CD4-positive, alpha-beta T cell (primary cell): ENCODE measurements at regions not wholly inside any gene's neighbourhood (a gene's known extent, or its start where the extent isn't known, plus 50 kb on each side); places are given as distances from the start of the nearest gene placed in this dataset.

Experiments used
- ATAC-seq: fragments of 200-7000 bp; cut with Tn5 transposase; one replicate; pipeline ENCODE4 v1.10.0; 2022; ENCODE audit warnings: mild to moderate bottlenecking; ENCODE audit not compliant: poor library complexity
- CTCF ChIA-PET: fragments of 350-600 bp; sonication (Branson Sonifier 250); formaldehyde crosslinking; loops from one replicate; lab custom pipeline; 2021; ENCODE audit warnings: antibody characterized with exemption, inconsistent platforms; lab: Charles Lee
- POLR2A ChIA-PET: fragments of 350-600 bp; sonication (Branson Sonifier 250); formaldehyde crosslinking; loops from one replicate; lab custom pipeline; 2021; ENCODE audit warnings: antibody characterized with exemption, inconsistent platforms; lab: Charles Lee
- DNase-seq, 14 experiments: peaks; one replicate each; pipeline ENCODE4 v3.0.0-alpha.2; 2013 to 2020; ENCODE audit warnings: mixed read lengths in 2 of 14
- H3K27ac ChIP-seq, 2 donors: one replicate each; pipeline versions ENCODE4 v1.5.1 to v1.7.0; 2013; ENCODE audit warnings: low read length in 2 of 2, low read depth in 1 of 2, mild to moderate bottlenecking in 1 of 2
- H3K27me3 ChIP-seq, 2 experiments: 1 replicate in 1 of 2; 2 replicates in 1 of 2; pipeline versions ENCODE4 v1.6.1 to v1.7.0; 2013; ENCODE audit warnings: low read length in 2 of 2, control low read depth in 1 of 2, mild to moderate bottlenecking in 1 of 2, moderate library complexity in 1 of 2; ENCODE audit not compliant: insufficient read depth in 2 of 2, control insufficient read depth in 1 of 2
- H3K36me3 ChIP-seq: one replicate; pipeline ENCODE4 v1.6.1; 2013; ENCODE audit warnings: low read length, control low read depth; ENCODE audit not compliant: insufficient read depth
- H3K4me1 ChIP-seq: one replicate; pipeline ENCODE4 v1.6.1; 2013; ENCODE audit warnings: low read length, control low read depth; ENCODE audit not compliant: insufficient read depth
- H3K4me3 ChIP-seq: one replicate; pipeline ENCODE4 v1.5.1; 2013; ENCODE audit warnings: mild to moderate bottlenecking, low read length, moderate library complexity
- H3K9me3 ChIP-seq, 2 experiments: 1 replicate in 1 of 2; 2 replicates in 1 of 2; pipeline versions ENCODE4 v1.6.1 to v1.7.0; 2013; ENCODE audit warnings: low read length in 2 of 2, mild to moderate bottlenecking in 2 of 2, control low read depth in 1 of 2, moderate library complexity in 1 of 2; ENCODE audit not compliant: control insufficient read depth in 1 of 2, insufficient read depth in 1 of 2
- H3K27ac Mint-ChIP-seq: one replicate; pipeline ENCODE4 v1.8.0; 2020; ENCODE audit warnings: mixed read lengths
- H3K27me3 Mint-ChIP-seq: one replicate; pipeline ENCODE4 v1.8.0; 2021; ENCODE audit warnings: mixed read lengths
- H3K36me3 Mint-ChIP-seq: one replicate; pipeline ENCODE4 v1.8.0; 2021; ENCODE audit warnings: low read depth, mixed read lengths
- H3K4me1 Mint-ChIP-seq: one replicate; pipeline ENCODE4 v1.8.0; 2021; ENCODE audit warnings: low read depth, mixed read lengths
- H3K4me3 Mint-ChIP-seq: one replicate; pipeline ENCODE4 v1.8.0; 2020; ENCODE audit warnings: mild to moderate bottlenecking, mixed read lengths
- H3K9me3 Mint-ChIP-seq: one replicate; pipeline ENCODE4 v1.8.0; 2020; ENCODE audit warnings: mixed read lengths
- CTCF ChIP-seq: fragments of 200-600 bp; IDR thresholded peaks from one replicate; pipeline ENCODE4 v1.8.0; 2022; ENCODE audit warnings: antibody characterized with exemption, mild to moderate bottlenecking
- intact Hi-C, 2 experiments: fragments of 100-400 bp; cut with DNase I in 1 of 2; cut with micrococcal nuclease in 1 of 2; formaldehyde crosslinking; loops; one replicate each; pipeline versions ENCODE4 v1.15.1 to v1.9.0; 2023 to 2025; cut with DNase I, micrococcal nuclease

GRCh38 chr3:171936191-171936841, 93.2 kb downstream of the TMEM212 start:
- no peak overlapping the region for H3K4me3 ChIP-seq
- Mint-ChIP-seq H3K36me3 (no peaks in the 10 kb centered on the region), H3K27ac (no peak overlapping the region), H3K27me3 (no peaks in the 10 kb centered on the region), H3K9me3 (no peaks in the 10 kb centered on the region), H3K4me1 (no peaks in the 10 kb centered on the region), H3K4me3 (no peak overlapping the region)
- H3K27me3 ChIP-seq = no peaks in the 10 kb centered on the region
- H3K36me3 ChIP-seq = no peaks in the 10 kb centered on the region
- TF ChIP-seq CTCF = no peak
- no peaks in the 10 kb centered on the region for H3K4me1 ChIP-seq
- no peak overlapping the region for H3K27ac ChIP-seq
- ChIA-PET POLR2A (no interaction called here), CTCF (no interaction called here)
- H3K9me3 ChIP-seq = no peaks in the 10 kb centered on the region
- no peak for ATAC-seq
- DNase-seq = peak in 2 of 14 experiments; percentile 56 to 69
- intact Hi-C loops = no loop called here

GRCh38 chr3:171939578-171939977, 96.4 kb downstream of the TMEM212 start:
- POLR2A ChIA-PET = no interaction called here
- DNase-seq = no peak
- TF ChIP-seq CTCF = no peak

GRCh38 chr3:171940151-171940649, 97.1 kb downstream of the TMEM212 start:
- no peaks in the 10 kb centered on the region for H3K36me3 Mint-ChIP-seq
- no peak for TF ChIP-seq CTCF
- no peaks in the 10 kb centered on the region for H3K27me3 ChIP-seq

More at GRCh38 chr3:171939578-171939977, 96.4 kb downstream of the TMEM212 start:
- intact Hi-C loops = no loop called here
- Histone ChIP-seq H3K9me3 (no peaks in the 10 kb centered on the region), H3K36me3 (no peaks in the 10 kb centered on the region), H3K4me3 (no peak overlapping the region), H3K27ac (no peak overlapping the region), H3K27me3 (no peaks in the 10 kb centered on the region), H3K4me1 (no peaks in the 10 kb centered on the region)
- Mint-ChIP-seq H3K36me3 (no peaks in the 10 kb centered on the region), H3K4me1 (no peaks in the 10 kb centered on the region), H3K9me3 (no peaks in the 10 kb centered on the region), H3K4me3 (no peak overlapping the region), H3K27me3 (peaks cover 6% of the 10 kb centered on the region), H3K27ac (no peak overlapping the region)
- CTCF ChIA-PET = no interaction called here
- ATAC-seq = no peak

More at GRCh38 chr3:171940151-171940649, 97.1 kb downstream of the TMEM212 start:
- ChIA-PET POLR2A (no interaction called here), CTCF (interaction anchor here (0.7 kb wide), 1 partner anchor 14 kb away, joined by 3 read pairs; no protein-coding TSS in a partner anchor)
- Mint-ChIP-seq H3K27ac (no peak overlapping the region), H3K27me3 (peaks cover 6% of the 10 kb centered on the region), H3K4me1 (no peaks in the 10 kb centered on the region), H3K4me3 (no peak overlapping the region), H3K9me3 (no peaks in the 10 kb centered on the region)
- Histone ChIP-seq H3K9me3 (no peaks in the 10 kb centered on the region), H3K4me1 (no peaks in the 10 kb centered on the region), H3K4me3 (no peak overlapping the region), H3K36me3 (no peaks in the 10 kb centered on the region), H3K27ac (no peak overlapping the region)
- peak in 1 of 14 experiments; percentile 1 for DNase-seq
- intact Hi-C loops = no loop called here
- no peak for ATAC-seq
